Neutrophil (primary cell): ENCODE measurements at regions not wholly inside any gene's neighbourhood (a gene's known extent, or its start where the extent isn't known, plus 50 kb on each side); places are given as distances from the start of the nearest gene placed in this dataset.

Source experiments
- H3K27ac ChIP-seq: fragments of 200-600 bp; sonication (generic); 2 replicates; pipeline ENCODE4 v1.5.1; 2016; ENCODE audit warnings: mild to moderate bottlenecking, moderate library complexity
- H3K27me3 ChIP-seq: fragments of 200-600 bp; sonication (generic); 2 replicates; pipeline ENCODE4 v1.6.0; 2016; ENCODE audit warnings: mild to moderate bottlenecking
- H3K36me3 ChIP-seq: fragments of 200-600 bp; sonication (generic); 2 replicates; pipeline ENCODE4 v1.5.1; 2017
- H3K4me1 ChIP-seq, 2 experiments: fragments of 200-600 bp in 1 of 2; sonication (generic) in 1 of 2; 1 replicate in 1 of 2; 2 replicates in 1 of 2; pipeline versions ENCODE4 v1.5.1 to v1.6.1; 2013 to 2016; ENCODE audit warnings: low read depth in 1 of 2, low read length in 1 of 2, mild to moderate bottlenecking in 1 of 2, moderate library complexity in 1 of 2; ENCODE audit not compliant: control insufficient read depth in 1 of 2, insufficient read depth in 1 of 2
- H3K4me3 ChIP-seq, 2 experiments: fragments of 200-600 bp in 1 of 2; sonication (generic) in 1 of 2; 1 replicate in 1 of 2; 2 replicates in 1 of 2; pipeline ENCODE4 v1.5.1; 2013 to 2016; ENCODE audit warnings: low read depth in 1 of 2, low read length in 1 of 2, mild to moderate bottlenecking in 1 of 2, moderate library complexity in 1 of 2
- H3K9me3 ChIP-seq: fragments of 200-600 bp; sonication (generic); 2 replicates; pipeline ENCODE4 v1.5.1; 2016
- CTCF ChIP-seq: fragments of 200-600 bp; sonication (generic); IDR thresholded peaks from 2 replicates; pipeline ENCODE4 v1.5.1; 2016; ENCODE audit warnings: antibody characterized with exemption

GRCh38 chr9:79021084-79021483, 550.7 kb upstream of the TLE4 start:
- no peaks in the 10 kb centered on the region for H3K36me3 ChIP-seq
- TF ChIP-seq CTCF = no peak
- no peak overlapping the region for H3K4me3 ChIP-seq
- no peaks in the 10 kb centered on the region for H3K27me3 ChIP-seq
- no peaks in the 10 kb centered on the region for H3K4me1 ChIP-seq
- no peak overlapping the region for H3K27ac ChIP-seq
- no peaks in the 10 kb centered on the region for H3K9me3 ChIP-seq

GRCh38 chr9:79023134-79023580, 548.6 kb upstream of the TLE4 start:
- no peak for TF ChIP-seq CTCF
- no peak overlapping the region for H3K27ac ChIP-seq

GRCh38 chr9:79026316-79026715, 545.4 kb upstream of the TLE4 start:
- H3K27me3 ChIP-seq = no peaks in the 10 kb centered on the region
- no peaks in the 10 kb centered on the region for H3K4me1 ChIP-seq
- no peak overlapping the region for H3K4me3 ChIP-seq
- no peaks in the 10 kb centered on the region for H3K9me3 ChIP-seq
- H3K27ac ChIP-seq = no peak overlapping the region
- no peak for TF ChIP-seq CTCF
- no peaks in the 10 kb centered on the region for H3K36me3 ChIP-seq

More at GRCh38 chr9:79023134-79023580, 548.6 kb upstream of the TLE4 start:
- H3K4me1 ChIP-seq = no peaks in the 10 kb centered on the region
- H3K4me3 ChIP-seq = no peak overlapping the region
- no peaks in the 10 kb centered on the region for H3K9me3 ChIP-seq
- H3K27me3 ChIP-seq = no peaks in the 10 kb centered on the region
- no peaks in the 10 kb centered on the region for H3K36me3 ChIP-seq

GRCh38 chr9:79028101-79028500, 543.7 kb upstream of the TLE4 start:
- H3K27ac ChIP-seq = no peak overlapping the region
- no peaks in the 10 kb centered on the region for H3K9me3 ChIP-seq
- H3K27me3 ChIP-seq = no peaks in the 10 kb centered on the region
- H3K4me1 ChIP-seq = no peaks in the 10 kb centered on the region
- no peaks in the 10 kb centered on the region for H3K36me3 ChIP-seq
- H3K4me3 ChIP-seq = no peak overlapping the region
- no peak for TF ChIP-seq CTCF

GRCh38 chr9:79034583-79034982, 537.2 kb upstream of the TLE4 start:
- Histone ChIP-seq H3K4me3 (no peak overlapping the region), H3K4me1 (no peaks in the 10 kb centered on the region), H3K27me3 (no peaks in the 10 kb centered on the region), H3K36me3 (no peaks in the 10 kb centered on the region), H3K9me3 (no peaks in the 10 kb centered on the region), H3K27ac (no peak overlapping the region)
- no peak for TF ChIP-seq CTCF

GRCh38 chr9:79037338-79037737, 534.4 kb upstream of the TLE4 start:
- H3K27me3 ChIP-seq = no peaks in the 10 kb centered on the region
- no peaks in the 10 kb centered on the region for H3K4me1 ChIP-seq
- H3K27ac ChIP-seq = no peak overlapping the region
- no peak for TF ChIP-seq CTCF
- H3K9me3 ChIP-seq = no peaks in the 10 kb centered on the region
- H3K4me3 ChIP-seq = no peak overlapping the region
- no peaks in the 10 kb centered on the region for H3K36me3 ChIP-seq
